HG03558 (cell line): ENCODE measurements at regions not wholly inside any gene's neighbourhood (a gene's known extent, or its start where the extent isn't known, plus 50 kb on each side); places are given as distances from the start of the nearest gene placed in this dataset.
"Not testable (repeated sequence)": the region's sequence is repeated elsewhere in the genome, so short reads cannot be mapped to it uniquely, and the experiment has no call there.

ENCODE experiments used
- ATAC-seq: cut with Tn5 transposase; IDR thresholded peaks from one replicate; pipeline ENCODE4 v1.9.1; 2021; ENCODE audit warnings: moderate number of reproducible peaks; ENCODE audit not compliant: unreplicated experiment; ENCODE audit errors: extremely low read depth

DNA sequence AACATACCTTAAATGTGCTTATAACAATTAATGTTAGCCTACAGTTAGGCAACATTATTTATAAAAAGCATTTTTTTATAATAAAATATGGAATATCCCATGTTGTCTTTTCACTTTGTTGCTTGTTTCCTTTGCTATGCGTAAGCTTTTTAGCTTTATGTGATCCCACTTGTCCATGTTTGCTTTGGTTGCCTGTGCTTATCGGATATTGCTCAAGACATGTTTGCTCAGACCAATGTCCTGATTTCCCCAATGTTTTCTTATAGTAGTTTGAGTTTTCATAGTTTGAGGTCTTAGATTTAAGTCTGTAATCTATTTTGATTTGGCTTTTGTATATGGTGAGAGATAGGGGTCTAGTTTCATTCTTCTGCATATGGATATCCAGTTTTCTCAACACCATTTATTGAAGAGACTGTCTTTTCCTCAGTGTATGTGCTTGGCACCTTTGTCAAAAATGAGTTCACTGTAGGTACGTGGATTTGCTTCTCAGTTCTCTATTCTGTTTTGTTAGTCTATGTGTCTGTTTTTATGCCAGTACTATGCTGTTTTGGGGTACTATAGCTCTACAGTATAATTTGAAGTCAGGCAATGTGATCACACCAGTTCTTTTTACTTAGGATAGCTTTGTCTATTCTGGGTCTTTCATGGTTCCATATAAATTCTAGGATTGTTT is 592.7 kb upstream of the SEMA6D start:
- no peak for ATAC-seq

DNA sequence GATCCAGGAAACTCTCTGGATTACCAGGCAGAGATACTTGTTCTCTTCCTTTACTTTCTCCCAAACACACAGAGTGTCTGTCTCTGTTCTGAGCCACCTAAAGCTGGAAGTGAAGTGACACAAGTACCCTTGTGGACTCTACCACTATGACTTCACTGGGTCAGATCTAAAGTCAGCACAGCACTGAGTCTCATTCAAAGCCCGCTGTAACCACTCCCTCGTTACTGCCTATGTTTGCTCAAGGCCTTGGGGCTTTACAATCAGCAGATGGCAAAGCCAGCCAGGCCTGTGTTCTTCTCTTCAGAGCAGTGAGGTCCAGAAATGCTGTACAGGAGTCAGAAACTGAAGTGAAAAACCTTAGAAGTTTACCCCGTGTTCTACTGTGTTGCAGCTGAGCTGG is 588.3 kb upstream of the SEMA6D start:
- ATAC-seq: no peak

DNA sequence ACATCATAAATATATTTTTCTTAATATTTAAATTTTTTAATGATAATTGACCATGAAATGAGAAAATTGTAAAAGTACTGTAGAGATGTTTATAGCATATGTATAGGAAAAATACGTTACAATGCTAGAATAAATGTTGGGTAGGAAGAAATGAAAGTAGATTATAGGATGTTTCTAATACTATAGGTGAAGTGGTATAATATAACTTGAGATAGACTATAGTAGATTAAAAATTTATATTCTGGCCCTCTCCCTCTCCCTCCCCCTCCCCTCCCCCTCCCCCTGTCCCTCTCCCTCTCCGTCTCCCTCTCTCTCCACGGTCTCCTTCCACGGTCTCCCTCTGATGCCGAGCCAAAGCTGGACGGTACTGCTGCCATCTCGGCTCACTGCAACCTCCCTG is 585.9 kb upstream of the SEMA6D start:
- not testable (repeated sequence) for ATAC-seq

DNA sequence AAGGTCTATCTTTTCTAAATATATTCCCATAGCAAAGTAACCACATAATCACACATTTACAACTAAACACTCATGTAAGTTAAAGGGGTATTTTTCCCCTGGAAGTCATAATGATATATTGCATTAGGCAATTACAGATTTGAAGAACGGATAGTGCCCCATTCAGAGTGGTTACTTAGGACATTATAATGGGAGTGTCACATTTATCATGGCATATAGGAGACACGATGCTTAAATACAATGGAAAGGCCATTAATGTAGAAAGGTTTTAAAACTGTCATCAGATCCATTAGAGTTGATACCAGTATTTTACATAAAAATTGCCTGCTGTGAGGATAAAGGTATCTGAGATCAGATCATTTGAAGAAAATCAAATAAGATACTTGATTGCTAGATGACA is 582.0 kb upstream of the SEMA6D start:
- no peak for ATAC-seq

DNA sequence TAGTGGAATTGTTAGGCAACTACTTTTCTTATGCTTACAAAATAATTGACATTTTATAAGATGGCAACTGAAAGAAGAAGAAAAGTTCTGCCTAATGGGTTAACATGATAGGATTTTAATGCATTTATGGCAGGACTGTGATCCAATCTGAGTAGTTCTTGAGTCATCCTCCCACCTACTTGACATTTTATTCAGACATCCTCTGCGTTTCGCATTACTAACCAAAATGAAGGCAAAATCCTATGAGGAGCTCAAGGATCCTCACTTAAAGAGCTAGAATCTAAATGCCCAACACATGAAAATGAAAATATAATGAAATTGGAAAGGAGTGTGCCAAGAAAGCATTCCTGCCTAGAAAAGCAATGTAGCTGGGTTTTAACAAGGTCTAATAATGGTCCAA is 581.1 kb upstream of the SEMA6D start:
- ATAC-seq: no peak

DNA sequence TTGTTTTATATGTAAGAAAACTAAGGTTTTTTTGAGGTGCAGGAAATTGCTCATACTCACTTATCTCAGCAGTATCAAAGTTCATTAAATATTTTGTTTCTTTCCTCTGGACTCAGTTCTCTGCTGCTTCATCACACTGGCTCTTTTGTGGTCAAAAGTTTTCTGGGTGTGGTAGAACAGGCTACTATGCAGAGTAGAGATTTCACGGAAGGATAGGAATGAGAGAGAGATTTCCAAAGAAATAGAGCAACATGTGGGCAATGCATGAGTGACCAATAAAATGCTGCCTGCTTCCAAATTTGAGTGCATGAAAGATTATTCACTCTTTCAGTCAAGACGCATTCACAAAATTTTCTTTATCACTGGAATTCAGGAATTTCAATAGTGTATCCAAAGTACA is 577.3 kb upstream of the SEMA6D start:
- no peak for ATAC-seq

DNA sequence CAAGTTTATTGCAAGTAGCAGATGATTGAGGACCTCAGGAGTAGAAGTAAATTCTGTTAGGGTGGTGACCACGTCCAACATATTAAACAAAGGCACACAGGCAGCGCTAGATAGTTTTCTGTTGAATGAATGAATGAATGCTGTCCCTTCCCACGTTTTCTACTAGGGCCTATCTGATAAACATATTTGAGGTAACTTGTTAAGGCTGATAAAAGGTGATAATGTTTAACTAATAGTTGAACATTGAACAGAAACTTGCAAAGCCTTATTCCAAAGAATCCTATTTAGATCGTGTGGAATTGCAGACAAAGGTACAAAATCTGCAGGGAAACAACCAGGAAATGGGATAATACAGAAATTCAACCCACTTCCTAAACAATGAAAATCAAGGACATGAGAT is 559.5 kb upstream of the SEMA6D start:
- no peak for ATAC-seq

- no peak for ATAC-seq
These were observed 558.7 kb upstream of the SEMA6D start for GRCh38 chr15:47158573-47158972.

DNA sequence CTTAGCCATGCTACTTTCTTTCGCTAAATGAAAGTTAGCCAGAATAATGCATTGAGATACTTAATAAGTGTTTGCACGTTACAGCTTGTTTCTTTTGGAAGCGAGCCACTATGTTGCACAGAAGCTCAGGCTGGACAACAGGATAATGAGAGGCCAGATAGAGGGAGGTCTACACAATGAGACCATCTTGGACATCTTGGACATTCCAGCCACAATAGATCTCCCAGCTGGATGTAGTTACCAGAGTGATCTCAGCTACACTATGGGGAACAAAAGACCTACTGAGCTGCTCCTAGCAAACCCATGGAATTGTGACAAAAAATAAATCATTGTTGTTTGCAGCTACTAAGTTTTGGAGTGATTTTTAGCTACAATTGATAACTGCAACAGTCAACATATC is 540.1 kb upstream of the SEMA6D start:
- no peak for ATAC-seq

DNA sequence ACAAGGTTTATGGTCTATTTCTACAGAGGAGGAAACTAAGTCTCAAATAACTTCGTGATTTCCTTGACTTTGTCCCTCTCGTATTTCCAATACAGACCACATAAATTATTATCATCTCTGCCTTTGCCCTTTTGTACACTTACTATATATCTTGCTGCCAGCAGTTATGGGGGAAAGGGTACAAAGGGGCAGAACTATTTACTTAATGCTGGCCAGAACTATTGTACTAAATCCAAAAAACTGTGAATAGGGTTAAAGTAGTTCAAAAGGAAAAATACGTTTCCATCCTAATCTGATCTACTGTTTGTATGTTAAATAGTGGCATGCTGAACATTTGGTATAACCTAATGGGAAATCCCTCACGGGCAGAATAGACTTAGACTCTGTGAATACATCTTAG is 537.3 kb upstream of the SEMA6D start:
- no peak for ATAC-seq

DNA sequence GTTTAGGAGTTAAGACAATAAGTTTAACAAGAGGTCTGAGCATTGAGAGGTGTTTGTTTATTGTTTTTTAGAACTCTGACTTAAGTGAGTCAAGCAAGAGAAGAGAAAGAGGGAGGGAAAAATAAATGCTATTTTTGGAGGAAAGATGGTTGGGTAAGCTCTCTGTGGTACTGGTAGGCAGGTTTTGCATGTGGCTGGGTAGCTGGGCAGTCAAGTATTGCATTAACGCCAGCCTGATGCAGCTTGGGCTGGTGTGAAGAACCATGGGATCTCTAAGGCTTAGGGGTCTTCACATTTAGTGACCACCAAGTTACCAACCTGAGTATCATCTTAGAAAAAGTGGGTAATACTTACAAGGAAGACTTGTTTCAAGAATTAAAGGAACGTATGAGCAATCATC is 534.5 kb upstream of the SEMA6D start:
- no peak for ATAC-seq

GRCh38 chr15:47184003-47184907 is 533.0 kb upstream of the SEMA6D start:
- no peak for ATAC-seq

DNA sequence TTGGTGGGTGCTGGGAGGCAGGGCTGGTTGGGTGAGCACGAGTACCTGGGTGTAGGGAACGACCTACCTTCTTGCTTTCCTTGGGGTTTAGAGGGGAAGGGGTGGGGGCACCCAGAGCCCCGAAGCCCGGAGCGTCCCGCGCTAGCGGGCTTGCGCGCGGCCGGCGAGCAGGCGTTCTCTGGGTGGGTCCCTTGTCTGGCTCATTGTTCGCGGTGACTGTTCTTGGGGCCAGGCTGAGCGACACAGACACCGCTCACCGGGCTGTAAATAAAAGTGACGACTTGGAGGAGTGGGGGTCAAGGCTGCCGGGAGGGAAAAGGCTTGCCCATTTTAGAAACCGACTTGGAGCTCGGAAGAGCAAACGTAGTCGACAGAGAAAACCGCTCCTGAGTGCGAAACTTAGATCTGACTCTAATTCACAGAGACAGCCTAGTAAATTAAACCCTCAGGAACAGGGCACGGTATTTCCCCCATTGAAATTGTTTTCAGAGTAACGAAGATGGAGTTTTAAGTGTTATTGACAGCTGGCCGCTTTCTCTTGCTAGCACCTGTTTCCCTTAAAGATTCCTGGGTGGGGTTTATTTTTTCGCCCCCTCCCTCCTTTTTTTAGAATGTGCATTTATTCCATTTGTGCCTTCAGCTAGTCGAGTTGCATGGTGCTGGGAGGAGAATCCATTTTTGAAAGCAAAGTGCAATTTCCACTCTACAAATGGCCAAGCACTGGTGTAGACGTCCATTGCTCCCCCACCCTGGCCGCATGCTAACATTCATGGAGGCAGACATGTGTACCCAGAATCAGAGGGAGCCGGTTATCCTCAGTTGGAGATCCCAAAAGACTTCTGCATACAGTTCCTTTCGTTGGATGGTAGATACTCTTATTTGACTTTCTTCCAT is 532.1 kb upstream of the SEMA6D start:
- no peak for ATAC-seq

- no peak for ATAC-seq
These were observed 531.2 kb upstream of the SEMA6D start for GRCh38 chr15:47186075-47186474.

DNA sequence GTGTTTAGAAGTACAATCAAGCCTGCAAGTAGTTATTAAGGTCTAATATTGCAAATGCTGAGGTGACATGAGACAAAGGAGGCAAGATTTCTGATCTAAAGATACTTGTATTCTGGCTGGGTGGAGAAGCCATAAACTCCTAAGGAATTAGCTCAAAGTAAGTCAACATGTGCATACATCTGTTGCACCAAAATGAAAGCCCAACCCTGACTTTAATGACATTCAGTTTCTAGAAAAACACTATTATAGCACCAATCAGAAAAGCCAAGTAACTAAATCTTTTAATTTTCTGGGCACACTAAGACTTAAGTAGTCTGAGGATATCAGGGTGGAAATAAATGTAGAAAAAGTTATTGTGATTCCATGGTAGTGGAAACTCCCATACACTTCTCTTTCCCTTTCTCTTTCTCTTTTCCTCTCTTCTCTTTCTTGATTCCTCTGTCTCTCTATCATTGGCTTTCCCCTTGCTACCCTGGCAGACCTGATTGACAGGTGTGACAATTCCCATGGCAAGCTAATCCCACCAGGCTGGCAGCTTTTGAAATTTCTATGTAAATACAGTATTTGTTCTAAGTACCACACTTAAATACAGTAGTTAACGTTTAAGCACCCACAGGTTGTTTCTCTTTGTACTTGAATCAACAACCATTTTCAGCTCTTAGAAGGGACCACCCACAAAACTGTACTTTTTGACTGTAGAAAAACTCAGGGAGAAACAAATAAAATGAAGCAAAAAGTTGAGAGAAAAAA is 528.4 kb upstream of the SEMA6D start:
- ATAC-seq: no peak

DNA sequence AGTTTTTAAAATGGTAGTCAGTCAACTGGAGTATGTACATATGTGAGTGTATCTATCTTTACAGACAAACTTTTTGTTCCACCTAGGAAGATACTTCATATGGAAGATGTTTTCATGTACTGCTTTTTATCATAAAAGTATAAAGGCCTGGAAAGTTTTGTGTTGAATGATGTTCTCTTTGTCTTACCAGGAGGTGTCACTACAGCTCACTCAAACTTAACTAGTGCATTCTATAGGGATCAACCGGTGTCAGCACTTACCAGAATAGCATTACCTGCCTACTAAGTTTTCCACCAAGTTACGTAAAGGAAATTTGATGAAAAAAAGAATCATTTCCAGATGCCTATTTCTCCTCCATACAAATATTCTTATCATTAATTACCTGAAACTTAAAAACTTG is 522.6 kb upstream of the SEMA6D start:
- no peak for ATAC-seq

DNA sequence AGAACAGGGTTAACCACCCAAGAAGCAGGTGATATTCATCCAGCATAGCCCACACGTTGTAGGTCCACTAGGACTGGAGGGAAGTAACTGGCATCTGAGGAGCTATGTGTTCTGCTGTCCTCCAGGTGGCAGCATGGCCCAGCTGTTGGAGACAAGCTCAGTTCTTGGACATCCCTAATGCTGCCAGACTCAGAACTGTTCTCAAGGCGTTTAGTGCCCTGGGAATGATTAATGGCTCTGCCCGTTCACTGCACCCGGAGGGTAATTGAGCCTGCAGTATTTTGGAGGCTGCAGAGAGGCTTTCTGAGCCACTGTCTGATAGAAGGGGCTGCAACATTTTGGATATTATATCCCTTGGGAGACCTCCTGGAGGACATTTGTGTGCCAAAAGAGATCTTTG is 521.3 kb upstream of the SEMA6D start:
- peak; percentile 89 for ATAC-seq

DNA sequence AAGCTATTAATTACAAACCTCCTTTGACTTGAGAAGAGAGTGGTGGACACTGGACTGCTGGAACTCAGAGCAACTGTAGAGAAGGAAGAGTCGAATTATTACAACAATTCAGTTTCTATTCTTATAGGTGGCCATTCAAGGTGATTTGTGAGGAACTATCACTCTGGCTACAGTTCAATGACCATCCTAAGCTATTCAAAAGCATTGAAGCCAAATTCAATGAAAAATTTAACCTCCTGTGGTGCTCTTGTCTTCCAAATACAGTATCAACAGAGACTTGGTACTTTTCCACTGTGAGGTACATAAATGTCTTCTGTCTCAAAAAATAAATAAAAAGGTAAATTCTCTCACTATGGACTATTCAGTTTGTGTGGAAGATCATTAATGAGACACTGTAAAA is 513.3 kb upstream of the SEMA6D start:
- ATAC-seq: no peak

DNA sequence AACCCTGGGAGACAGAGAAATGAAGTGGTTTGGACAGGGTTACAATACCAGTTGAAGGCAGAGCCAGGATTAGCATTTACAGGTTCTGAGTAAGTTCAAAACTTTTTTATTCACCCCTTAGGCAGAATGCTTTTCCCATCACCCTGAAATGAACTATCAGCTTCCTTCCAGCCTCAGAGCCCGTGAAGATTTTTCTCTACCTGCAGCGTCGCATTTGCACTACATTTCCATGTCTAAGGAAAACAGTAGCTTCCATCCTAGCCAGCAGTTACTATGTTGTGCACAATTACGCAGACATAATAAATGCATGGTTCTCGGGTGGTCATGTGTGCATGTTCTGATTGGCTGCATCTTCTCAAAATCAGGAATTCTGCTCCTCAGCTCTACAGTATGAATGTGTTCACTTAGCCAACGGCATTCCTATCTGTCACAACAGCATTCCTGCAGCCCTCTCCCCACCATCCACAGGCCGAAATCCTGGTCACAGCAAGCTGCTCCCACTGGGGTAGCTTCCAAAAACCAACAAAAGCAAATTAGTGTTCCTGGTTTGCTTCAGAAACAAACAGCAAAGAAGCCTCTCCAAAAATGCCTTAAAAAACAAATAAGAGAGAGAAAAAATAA is 510.8 kb upstream of the SEMA6D start:
- no peak for ATAC-seq

GRCh38 chr15:47209591-47209990 is 507.7 kb upstream of the SEMA6D start:
- ATAC-seq: no peak
